H1 (cell line): ENCODE measurements at regions not wholly inside any gene's neighbourhood (a gene's known extent, or its start where the extent isn't known, plus 50 kb on each side); places are given as distances from the start of the nearest gene placed in this dataset.

Experiments used
- CTCF ChIA-PET: fragments of 300-600 bp; sonication (Branson Sonifier 250); formaldehyde crosslinking; loops from one replicate; lab custom pipeline; 2021; ENCODE audit not compliant: partially characterized antibody; lab: Charles Lee
- POLR2A ChIA-PET: fragments of 300-600 bp; sonication (Branson Sonifier 250); formaldehyde crosslinking; loops from one replicate; lab custom pipeline; 2021; ENCODE audit warnings: inconsistent platforms; ENCODE audit not compliant: partially characterized antibody; lab: Charles Lee
- DNase-seq, 2 experiments: peaks; one replicate each; pipeline versions ENCODE4 v3.0.0 to v3.0.0-alpha.2; 2010 to 2022; ENCODE audit warnings: low spot score in 2 of 2, low read depth in 1 of 2, mixed read lengths in 1 of 2
- FAIRE-seq: peaks from 2 replicates; lab custom pipeline; 2011; peaks lifted over from hg19 to GRCh38; lab: Jason Lieb, UNC
- H2AFZ ChIP-seq: 2 replicates; pipeline ENCODE4 v1.8.1; 2012; ENCODE audit warnings: low read length, inconsistent platforms
- H2AK5ac ChIP-seq: 2 replicates; pipeline ENCODE4 v1.6.1; 2013; ENCODE audit warnings: low read depth, low read length
- H2BK120ac ChIP-seq: replicated peaks from 2 replicates; pipeline ENCODE3; 2013; ENCODE audit warnings: low read depth, low read length, inconsistent platforms
- H2BK12ac ChIP-seq: 2 replicates; pipeline ENCODE4 v1.6.1; 2013; ENCODE audit warnings: low read depth, low read length
- H2BK15ac ChIP-seq: 2 replicates; pipeline ENCODE4 v1.6.1; 2013; ENCODE audit warnings: low read length
- H2BK20ac ChIP-seq: 2 replicates; pipeline ENCODE4 v1.6.1; 2013; ENCODE audit warnings: low read length
- H2BK5ac ChIP-seq: 2 replicates; pipeline ENCODE4 v1.6.1; 2013; ENCODE audit warnings: low read depth, low read length
- H3K14ac ChIP-seq: 2 replicates; pipeline ENCODE4 v1.6.1; 2013; ENCODE audit warnings: inconsistent platforms; ENCODE audit not compliant: insufficient read length
- H3K18ac ChIP-seq: 2 replicates; pipeline ENCODE4 v1.6.1; 2013; ENCODE audit warnings: low read length; ENCODE audit errors: extremely low read depth
- H3K23ac ChIP-seq: 2 replicates; pipeline ENCODE4 v1.6.1; 2013; ENCODE audit warnings: inconsistent platforms; ENCODE audit not compliant: insufficient read length
- H3K23me2 ChIP-seq: 2 replicates; pipeline ENCODE4 v1.6.1; 2013; ENCODE audit warnings: low read depth, low read length
- H3K27ac ChIP-seq: 2 replicates; pipeline ENCODE4 v1.6.1; 2011; ENCODE audit warnings: low read depth, low read length, inconsistent platforms
- H3K27me3 ChIP-seq, 4 experiments: replicated peaks in 1 of 4; 1 replicate in 1 of 4; 2 replicates in 3 of 4; pipeline versions ENCODE4 v1.6.1 to v1.8.1; 2011 to 2013; ENCODE audit warnings: low read length in 3 of 4, mild to moderate bottlenecking in 3 of 4, inconsistent platforms in 2 of 4, mixed read lengths in 2 of 4, moderate library complexity in 1 of 4; ENCODE audit not compliant: control insufficient read depth in 3 of 4, insufficient read depth in 3 of 4; ENCODE audit errors: extremely low read depth in 1 of 4
- H3K36me3 ChIP-seq, 4 experiments: 2 replicates each; pipeline versions ENCODE4 v1.6.1 to v1.8.1; 2011 to 2013; ENCODE audit warnings: mild to moderate bottlenecking in 4 of 4, low read length in 3 of 4, moderate library complexity in 2 of 4, control low read depth in 1 of 4, inconsistent platforms in 1 of 4; ENCODE audit not compliant: insufficient read depth in 4 of 4, control insufficient read depth in 2 of 4
- H3K4ac ChIP-seq: replicated peaks from 2 replicates; pipeline ENCODE3; 2013; ENCODE audit warnings: low read length, low read depth, mixed read lengths, inconsistent platforms; ENCODE audit not compliant: insufficient read length
- H3K4me1 ChIP-seq, 4 experiments: replicated peaks in 1 of 4; 1 replicate in 1 of 4; 2 replicates in 3 of 4; pipeline versions ENCODE4 v1.6.1 to v1.8.1; 2011 to 2013; ENCODE audit warnings: low read length in 3 of 4, inconsistent platforms in 2 of 4, mixed read lengths in 1 of 4; ENCODE audit not compliant: insufficient read depth in 4 of 4, control insufficient read depth in 3 of 4
- H3K4me2 ChIP-seq, 2 experiments: 2 replicates each; pipeline versions ENCODE4 v1.6.1 to v1.8.1; 2011 to 2013; ENCODE audit warnings: low read depth in 2 of 2, low read length in 2 of 2, control low read depth in 1 of 2, inconsistent platforms in 1 of 2, mild to moderate bottlenecking in 1 of 2; ENCODE audit not compliant: insufficient read depth in 1 of 2
- H3K4me3 ChIP-seq, 4 experiments: fragments of 200-600, 300-600 bp in 1 of 4; sonication (generic), shearing (Covaris generic), sonication (Bioruptor Twin) in 1 of 4; 2 replicates each; pipeline versions ENCODE4 v1.5.1 to v1.8.1; 2011 to 2016; ENCODE audit warnings: low read length in 4 of 4, low read depth in 3 of 4, control low read depth in 2 of 4, inconsistent platforms in 2 of 4, mild to moderate bottlenecking in 2 of 4, mixed read lengths in 1 of 4, moderate library complexity in 1 of 4; ENCODE audit not compliant: insufficient read depth in 2 of 4; ENCODE audit errors: extremely low read depth in 1 of 4
- H3K56ac ChIP-seq: replicated peaks from 2 replicates; pipeline ENCODE3; 2013; ENCODE audit warnings: low read depth, mild to moderate bottlenecking, mixed read lengths, low read length, inconsistent platforms; ENCODE audit not compliant: insufficient read length
- H3K79me1 ChIP-seq: 2 replicates; pipeline ENCODE4 v1.6.1; 2013; ENCODE audit warnings: low read depth, low read length, control low read depth
- H3K79me2 ChIP-seq, 2 experiments: 2 replicates each; pipeline versions ENCODE4 v1.6.1 to v1.8.1; 2012 to 2013; ENCODE audit warnings: low read length in 2 of 2, mild to moderate bottlenecking in 2 of 2, inconsistent platforms in 1 of 2; ENCODE audit not compliant: insufficient read depth in 2 of 2, control insufficient read depth in 1 of 2
- H3K9ac ChIP-seq, 4 experiments: replicated peaks in 1 of 4; 1 replicate in 1 of 4; 2 replicates in 3 of 4; pipeline versions ENCODE4 v1.6.1 to v1.8.1; 2011 to 2013; ENCODE audit warnings: low read depth in 3 of 4, low read length in 3 of 4, control low read depth in 2 of 4, mild to moderate bottlenecking in 2 of 4, moderate library complexity in 2 of 4, inconsistent platforms in 1 of 4; ENCODE audit errors: extremely low read depth in 1 of 4
- H3K9me3 ChIP-seq, 2 experiments: 2 replicates each; pipeline versions ENCODE4 v1.6.1 to v1.8.1; 2012 to 2013; ENCODE audit warnings: mild to moderate bottlenecking in 2 of 2, moderate library complexity in 2 of 2, control low read depth in 1 of 2, inconsistent platforms in 1 of 2, low read depth in 1 of 2, low read length in 1 of 2, mixed read lengths in 1 of 2; ENCODE audit not compliant: insufficient read depth in 2 of 2
- H4K20me1 ChIP-seq, 2 experiments: replicated peaks in 1 of 2; 2 replicates each; pipeline versions ENCODE3 to v1.8.1; 2011 to 2013; ENCODE audit warnings: inconsistent platforms in 2 of 2, low read length in 2 of 2, mild to moderate bottlenecking in 1 of 2; ENCODE audit not compliant: insufficient read depth in 2 of 2, control insufficient read depth in 1 of 2
- H4K5ac ChIP-seq: 2 replicates; pipeline ENCODE4 v1.6.1; 2013; ENCODE audit warnings: low read length, low read depth, mixed read lengths, inconsistent platforms; ENCODE audit not compliant: insufficient read length
- H4K8ac ChIP-seq: 2 replicates; pipeline ENCODE4 v1.8.0; 2013; ENCODE audit warnings: mild to moderate bottlenecking, moderate library complexity, low read length, inconsistent platforms; ENCODE audit not compliant: insufficient read depth; ENCODE audit errors: extremely low read depth
- H4K91ac ChIP-seq: replicated peaks from 2 replicates; pipeline ENCODE3; 2013; ENCODE audit warnings: low read length, mixed read lengths, inconsistent platforms; ENCODE audit not compliant: insufficient read length
- SP1 ChIP-seq: IDR thresholded peaks from 2 replicates; pipeline ENCODE4 v1.6.1; 2011; ENCODE audit warnings: low read depth, low read length
- WGBS, 2 experiments: shearing (Covaris generic) in 1 of 2; methylation state at CpG; one replicate each; pipeline versions ENCODE4 v1.1.6 to v1.1.7; 2013 to 2015; ENCODE audit warnings: low lambda C conversion rate in 2 of 2, mixed read lengths in 2 of 2, inconsistent platforms in 1 of 2, low coverage in 1 of 2, missing lambda C conversion rate in 1 of 2; ENCODE audit not compliant: insufficient replicate concordance in 2 of 2, insufficient coverage in 1 of 2, insufficient read length in 1 of 2; ENCODE audit errors: extremely low coverage in 1 of 2, missing lambda C conversion rate in 1 of 2; 5-methylcytosine and 5-hydroxymethylcytosine counted together

DNA sequence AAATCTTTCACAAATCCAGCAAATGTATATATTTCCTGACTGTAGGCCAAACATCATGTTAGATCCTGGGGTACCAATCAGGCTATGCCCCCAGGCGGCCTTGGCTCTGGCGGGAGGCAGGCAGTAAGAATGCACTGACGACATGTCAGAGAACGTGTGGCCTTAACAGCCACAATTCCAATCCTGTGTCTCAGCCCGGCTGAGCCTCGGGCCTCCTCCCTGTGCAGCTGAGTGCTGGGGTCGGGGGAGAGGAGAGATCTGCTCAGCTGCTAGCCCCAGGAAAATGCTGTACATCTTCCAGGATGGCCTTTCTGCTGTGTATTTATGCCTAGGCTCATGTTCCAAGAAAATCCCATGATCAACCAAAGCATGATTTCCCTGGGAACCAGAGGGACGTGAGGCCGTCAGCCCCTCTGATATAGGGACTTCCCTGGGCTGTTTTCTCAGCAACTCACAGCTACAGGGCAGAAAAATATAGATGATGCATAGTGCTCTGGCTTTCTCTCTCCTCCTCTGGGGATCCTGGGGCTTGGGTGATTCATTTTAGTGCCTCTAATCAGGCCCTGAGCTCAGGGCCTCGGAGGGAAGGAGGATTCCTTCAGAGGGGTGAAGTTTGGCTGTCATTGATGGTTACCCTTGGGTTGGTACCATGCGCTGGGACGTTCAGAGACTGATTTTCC is 604.0 kb downstream of the HS3ST4 start:
- Histone ChIP-seq H2AFZ (peak overlapping the region; percentile 58), H3K9ac (no peak overlapping the region), H3K79me1 (no peaks in the 10 kb centered on the region), H3K27ac (no peak overlapping the region), H3K4me1 (no peaks in the 10 kb centered on the region), H3K18ac (no peak overlapping the region), H3K9me3 (peaks cover 4 to 7% of the 10 kb centered on the region in 2 experiments; a peak in 1 of 4 replicates), H3K36me3 (no peaks in the 10 kb centered on the region), H3K4ac (no peak overlapping the region), H3K14ac (no peak overlapping the region), H2BK12ac (no peak overlapping the region), H2BK15ac (no peak overlapping the region), H3K4me3 (no peak overlapping the region), H3K4me2 (no peak overlapping the region), H4K5ac (no peak overlapping the region), H2BK120ac (no peak overlapping the region), H3K27me3 (peaks cover 0 to 1% (median 0%) of the 10 kb centered on the region in 4 experiments; a peak in 1 of 7 replicates), H3K56ac (no peak overlapping the region), H4K91ac (no peak overlapping the region), H3K79me2 (no peaks in the 10 kb centered on the region), H4K20me1 (no peaks in the 10 kb centered on the region), H2AK5ac (no peak overlapping the region), H2BK20ac (no peak overlapping the region), H4K8ac (no peak overlapping the region), H3K23ac (no peak overlapping the region), H2BK5ac (no peak overlapping the region), H3K23me2 (no peaks in the 10 kb centered on the region; the same call in 1 of the 2 replicates)
- 83% methylated on average over 12 of the region's 12 CpGs; no CpG with 5 or more reads in 1 of the 2 experiments for WGBS, 2 experiments
- ChIA-PET POLR2A (no interaction called here), CTCF (interaction anchor here (1.0 kb wide), 1 partner anchor 28 kb away, joined by 3 read pairs; no protein-coding TSS in a partner anchor)
- DNase-seq: no peak
- no peak for TF ChIP-seq SP1
- FAIRE-seq: no peak
